LNCAP (cell line): ENCODE measurements at regions not wholly inside any gene's neighbourhood (a gene's known extent, or its start where the extent isn't known, plus 50 kb on each side); places are given as distances from the start of the nearest gene placed in this dataset.

Experiments used
- TF ChIP-seq, protein P1 (sequence below): fragments of 450-650 bp; IDR thresholded peaks from 2 replicates; pipeline ENCODE4 v1.5.1; 2017; ENCODE audit warnings: mild to moderate bottlenecking

DNA sequence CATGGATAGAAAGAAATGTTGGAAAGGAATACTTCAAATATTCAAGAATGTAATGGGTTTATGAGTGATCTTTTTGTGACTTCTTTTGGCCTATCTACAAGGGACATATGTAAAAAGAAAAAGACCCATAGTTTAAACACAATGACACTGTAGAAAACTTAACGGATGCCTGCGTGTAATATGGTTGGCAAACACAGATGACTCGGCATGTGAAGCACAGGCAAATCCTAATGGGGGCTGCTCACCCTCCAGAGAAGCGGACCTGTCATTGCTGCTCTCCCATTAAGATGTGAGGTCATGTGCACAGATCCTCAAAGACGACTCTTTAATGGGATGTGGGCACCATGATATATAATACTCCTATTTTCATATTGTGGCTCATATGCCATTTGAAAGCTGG is 366.6 kb upstream of the TMEM132C start:
- TF ChIP-seq, protein P1, sequence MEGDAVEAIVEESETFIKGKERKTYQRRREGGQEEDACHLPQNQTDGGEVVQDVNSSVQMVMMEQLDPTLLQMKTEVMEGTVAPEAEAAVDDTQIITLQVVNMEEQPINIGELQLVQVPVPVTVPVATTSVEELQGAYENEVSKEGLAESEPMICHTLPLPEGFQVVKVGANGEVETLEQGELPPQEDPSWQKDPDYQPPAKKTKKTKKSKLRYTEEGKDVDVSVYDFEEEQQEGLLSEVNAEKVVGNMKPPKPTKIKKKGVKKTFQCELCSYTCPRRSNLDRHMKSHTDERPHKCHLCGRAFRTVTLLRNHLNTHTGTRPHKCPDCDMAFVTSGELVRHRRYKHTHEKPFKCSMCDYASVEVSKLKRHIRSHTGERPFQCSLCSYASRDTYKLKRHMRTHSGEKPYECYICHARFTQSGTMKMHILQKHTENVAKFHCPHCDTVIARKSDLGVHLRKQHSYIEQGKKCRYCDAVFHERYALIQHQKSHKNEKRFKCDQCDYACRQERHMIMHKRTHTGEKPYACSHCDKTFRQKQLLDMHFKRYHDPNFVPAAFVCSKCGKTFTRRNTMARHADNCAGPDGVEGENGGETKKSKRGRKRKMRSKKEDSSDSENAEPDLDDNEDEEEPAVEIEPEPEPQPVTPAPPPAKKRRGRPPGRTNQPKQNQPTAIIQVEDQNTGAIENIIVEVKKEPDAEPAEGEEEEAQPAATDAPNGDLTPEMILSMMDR, result no peak

DNA sequence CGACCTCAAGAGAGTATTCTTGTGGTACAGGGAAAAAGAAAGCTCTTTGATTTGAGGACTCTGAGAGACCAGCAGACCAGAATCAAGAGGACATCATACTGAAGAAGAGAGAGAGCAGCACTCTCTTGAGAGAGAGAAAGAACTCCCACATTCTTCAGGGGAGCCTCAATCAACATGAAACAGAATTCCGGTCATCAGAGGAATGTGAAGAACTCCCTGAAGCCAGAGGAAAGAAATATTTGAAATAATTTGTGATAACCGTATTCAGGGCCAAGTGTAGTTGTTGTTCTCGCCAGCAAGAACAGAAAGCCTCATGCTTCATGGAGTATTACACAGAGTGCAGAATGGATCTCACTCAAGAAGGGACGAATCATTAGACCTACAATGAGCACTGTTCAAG is 363.8 kb upstream of the TMEM132C start:
- TF ChIP-seq, protein P1, result no peak

DNA sequence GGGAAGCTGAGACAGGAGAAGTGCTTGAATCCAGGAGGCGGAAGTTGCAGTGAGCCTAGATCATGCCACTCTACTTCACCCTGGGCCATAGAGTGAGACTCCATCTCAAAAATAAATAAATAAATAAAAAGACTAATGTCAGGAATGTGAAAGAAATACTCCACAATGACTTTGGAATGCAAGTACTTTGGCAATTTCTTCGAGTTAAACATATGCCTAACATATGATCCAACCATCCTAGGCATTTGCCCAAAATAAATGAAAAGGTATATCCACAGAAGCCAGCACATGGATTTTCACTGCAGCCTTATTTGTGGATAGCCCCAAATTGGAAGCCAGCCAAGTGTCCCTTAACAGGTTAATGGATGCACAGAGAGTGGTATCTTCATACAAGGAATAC is 357.9 kb upstream of the TMEM132C start:
- TF ChIP-seq, protein P1, result no peak

DNA sequence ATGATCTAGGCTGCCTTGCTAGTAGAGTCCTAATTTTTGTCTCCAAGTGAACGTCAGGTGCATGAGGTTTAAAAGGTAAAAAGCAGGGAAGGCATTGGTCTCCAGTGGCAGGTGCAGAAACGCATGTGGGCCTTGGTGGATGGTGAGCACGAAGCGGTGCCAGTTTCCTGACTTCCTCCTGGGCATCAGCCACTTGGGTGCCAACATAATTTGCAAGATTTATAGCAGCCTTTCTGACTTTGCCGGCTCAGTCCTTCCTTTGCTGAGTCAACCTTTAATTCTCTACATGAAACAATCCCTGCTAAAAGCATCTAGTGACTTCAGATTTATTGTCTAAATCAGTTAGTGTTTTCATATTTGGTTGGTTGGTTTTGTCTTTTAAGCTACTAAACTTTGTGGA is 355.7 kb upstream of the TMEM132C start:
- TF ChIP-seq, protein P1, result no peak

DNA sequence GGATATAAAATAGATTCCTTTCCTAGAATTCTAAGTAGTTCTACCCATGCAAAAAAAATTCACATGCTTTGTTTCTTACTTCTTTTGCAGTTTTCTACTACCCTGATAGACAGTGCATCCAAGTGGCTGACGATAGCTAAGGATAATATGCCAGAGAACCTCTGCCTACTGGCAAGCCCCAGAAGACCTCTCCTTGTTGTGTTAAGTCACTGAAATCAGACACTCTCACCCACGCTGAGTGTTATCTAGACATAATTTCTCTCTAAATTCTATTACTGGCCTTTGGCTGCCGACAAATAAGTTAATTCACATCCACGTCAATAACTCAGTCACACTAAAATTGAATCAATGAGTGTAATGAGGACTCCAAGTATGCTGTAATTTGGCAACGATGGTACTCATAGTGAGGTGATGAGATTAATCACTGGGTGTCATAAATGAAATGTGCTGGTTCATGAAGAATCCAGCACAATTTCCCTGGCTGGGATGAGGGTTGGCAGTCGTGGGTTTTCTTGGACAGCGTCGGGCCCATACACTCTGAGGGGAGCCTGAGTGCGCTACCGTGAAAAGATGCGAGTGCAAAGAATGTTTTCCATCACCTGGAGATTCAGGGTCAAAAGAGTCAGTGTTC is 354.8 kb upstream of the TMEM132C start:
- TF ChIP-seq, protein P1, result no peak

DNA sequence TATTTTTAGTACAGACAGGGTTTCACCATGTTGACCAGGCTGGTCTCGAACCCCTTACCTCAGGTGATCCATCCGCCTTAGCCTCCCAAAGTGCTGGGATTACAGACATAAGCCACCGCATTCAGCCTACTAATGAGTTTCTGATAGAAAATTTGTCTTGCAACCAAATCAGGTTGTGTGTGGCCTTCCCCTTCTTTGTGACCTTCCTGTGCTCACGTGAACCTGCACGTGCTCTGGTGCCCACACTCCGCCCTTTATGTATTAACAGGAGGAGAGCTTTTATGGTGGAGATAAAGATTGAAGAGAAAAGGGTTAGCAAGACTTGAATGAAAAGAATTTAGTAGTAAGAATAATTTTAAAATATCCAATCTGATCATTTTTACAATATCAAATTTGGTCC is 343.5 kb upstream of the TMEM132C start:
- TF ChIP-seq, protein P1, result no peak

DNA sequence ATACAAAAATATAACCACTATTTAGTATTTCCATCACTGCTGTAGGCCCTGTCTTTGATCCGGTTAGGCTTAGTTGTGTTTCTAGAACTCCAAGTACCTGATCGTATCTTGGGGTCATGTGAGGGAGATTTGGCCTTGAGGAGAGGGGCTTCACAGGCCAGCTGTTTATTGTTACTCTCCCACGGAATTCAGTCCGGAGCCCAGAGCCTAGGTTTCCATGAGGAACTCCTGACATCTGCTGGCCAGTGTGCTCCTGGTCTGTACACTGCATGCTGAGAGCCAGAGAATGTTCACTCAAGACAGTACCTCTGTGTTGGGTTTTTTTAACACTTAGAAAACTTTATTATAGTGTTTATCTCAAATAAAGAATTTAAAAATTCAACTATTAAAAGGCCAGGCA is 341.0 kb upstream of the TMEM132C start:
- TF ChIP-seq, protein P1, result no peak

DNA sequence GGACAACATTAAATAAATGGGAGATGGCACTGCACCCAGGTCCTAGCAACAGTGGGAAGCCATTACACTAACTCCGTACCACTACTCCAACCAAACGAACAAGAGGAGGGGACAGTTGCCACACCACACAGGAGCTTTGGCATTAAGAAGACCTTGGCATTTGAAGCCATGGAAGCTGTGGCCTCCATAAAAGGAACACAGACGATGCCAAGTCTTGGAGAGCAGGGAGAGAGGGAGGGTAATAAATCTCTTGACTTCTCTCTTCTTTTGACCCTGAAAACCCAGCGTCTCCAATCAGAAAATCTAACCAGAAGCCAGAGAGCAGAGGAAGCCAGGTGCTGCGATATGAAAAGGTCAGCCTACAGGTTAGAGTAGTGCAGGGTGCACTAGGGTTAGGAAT is 338.8 kb upstream of the TMEM132C start:
- TF ChIP-seq, protein P1, result no peak
